ENCODE measurements at regions not wholly inside any gene's neighbourhood (a gene's known extent, or its start where the extent isn't known, plus 50 kb on each side); places are given as distances from the start of the nearest gene placed in this dataset.

GRCh38 chr6:115717062-115717461, 343.6 kb downstream of the FRK start (continued):
- TF ChIP-seq REST (IDR thresholded peaks at IDR 0.05; ENCODE audit: low read depth, low read length) (no peak), KLF5 (IDR thresholded peaks at IDR 0.05; ENCODE audit: partially characterized antibody) (no peak), ZNF207 (IDR thresholded peaks at IDR 0.05; ENCODE audit: borderline replicate concordance) (no peak), STAT3 (IDR thresholded peaks at IDR 0.05; ENCODE audit: low read depth, low read length) (no peak), CBX3 (IDR thresholded peaks at IDR 0.05; ENCODE audit: borderline replicate concordance, low read depth) (no peak), ZBTB33 (IDR thresholded peaks at IDR 0.05) (no peak), ZZZ3 (IDR thresholded peaks at IDR 0.05; ENCODE audit: control insufficient read depth, insufficient read length, low read depth) (no peak), MTA2 (IDR thresholded peaks at IDR 0.05; ENCODE audit: low read depth) (peak; percentile 80), RAD21 (IDR thresholded peaks at IDR 0.05; ENCODE audit: insufficient read depth, low read depth, low read length) (no peak), ZSCAN29 (IDR thresholded peaks at IDR 0.05) (no peak), POLR2AphosphoS2 (IDR thresholded peaks at IDR 0.05; ENCODE audit: low read depth, low read length) (no peak), POU2F2 (IDR thresholded peaks at IDR 0.05; ENCODE audit: borderline replicate concordance, low read depth, low read length) (no peak), TBL1XR1 (IDR thresholded peaks at IDR 0.05; ENCODE audit: low read depth, low read length) (no peak), YBX1 (IDR thresholded peaks at IDR 0.05) (no peak), E2F4 (IDR thresholded peaks at IDR 0.05; ENCODE audit: low read depth, low read length) (no peak), PML (IDR thresholded peaks at IDR 0.05; ENCODE audit: low read length) (no peak), GABPA (IDR thresholded peaks at IDR 0.05; ENCODE audit: low read depth) (no peak), KDM1A (IDR thresholded peaks at IDR 0.05; ENCODE audit: borderline replicate concordance) (no peak), CEBPB (IDR thresholded peaks at IDR 0.05; ENCODE audit: borderline replicate concordance in 1 of 2, low read depth in 2 of 2, low read length in 2 of 2) (no peak), FOS (IDR thresholded peaks at IDR 0.05; ENCODE audit: borderline replicate concordance, extremely low read depth, insufficient read length) (no peak), PRDM15 (CRISPR knock-in tag; IDR thresholded peaks at IDR 0.05) (no peak), POLR2AphosphoS5 (IDR thresholded peaks at IDR 0.05; ENCODE audit: low read length) (no peak), HDAC6 (IDR thresholded peaks at IDR 0.05; ENCODE audit: unreplicated experiment) (no peak)
